ENCODE measurements at regions not wholly inside any gene's neighbourhood (a gene's known extent, or its start where the extent isn't known, plus 50 kb on each side); places are given as distances from the start of the nearest gene placed in this dataset.

GRCh38 chr17:77611791-77612502 lies 346.6 kb upstream of the TNRC6C start:
- peak; percentile 58 for DNase-seq (ENCODE audit: low spot score)
- Histone ChIP-seq H3K9me3 (ENCODE audit: control insufficient read depth in 4 of 4, low read length in 3 of 4) (no peaks in the 10 kb centered on the region), H3K27ac (ENCODE audit: low read depth in 1 of 2, low read length in 2 of 2) (no peak overlapping the region), H3K36me3 (ENCODE audit: control insufficient read depth in 4 of 4, insufficient read depth in 3 of 4, low read depth in 1 of 4, low read length in 3 of 4) (no peaks in the 10 kb centered on the region), H3K4me1 (ENCODE audit: control insufficient read depth in 4 of 4, insufficient read depth in 4 of 4, low read length in 3 of 4) (peaks cover 4 to 12% (median 7%) of the 10 kb centered on the region in 4 donors), H3K27me3 (ENCODE audit: control insufficient read depth in 4 of 4, insufficient read depth in 4 of 4, low read length in 3 of 4) (peaks cover 0 to 4% (median 2%) of the 10 kb centered on the region in 4 donors), H3K9ac (ENCODE audit: low read depth in 1 of 2, low read length in 2 of 2) (no peak overlapping the region), H3K4me3 (ENCODE audit: low read depth in 1 of 3, low read length in 3 of 3) (no peak overlapping the region)
- WGBS: 82% methylated on average over 16 of the region's 16 CpGs
- TF ChIP-seq RXRA (IDR thresholded peaks at IDR 0.05) (no peak), ATF3 (IDR thresholded peaks at IDR 0.05) (no peak), GABPA (IDR thresholded peaks at IDR 0.05 in 1 of 2, conservative IDR thresholded peaks at IDR 0.05 in 1 of 2) (no peak), TAF1 (conservative IDR thresholded peaks at IDR 0.05) (no peak), CTCF (IDR thresholded peaks at IDR 0.05; ENCODE audit: low read depth, low read length, missing input control) (no peak), ZBTB33 (IDR thresholded peaks at IDR 0.05) (no peak), EGR1 (IDR thresholded peaks at IDR 0.05; ENCODE audit: low read depth in 2 of 2) (no peak), HNF4A (conservative IDR thresholded peaks at IDR 0.05) (no peak), RAD21 (IDR thresholded peaks at IDR 0.05) (no peak), JUND (IDR thresholded peaks at IDR 0.05) (no peak), NR2F2 (IDR thresholded peaks at IDR 0.05) (no peak)

- 76% methylated on average over 7 of the region's 7 CpGs for WGBS
- Histone ChIP-seq H3K27ac (ENCODE audit: low read depth in 1 of 2, low read length in 2 of 2) (no peak overlapping the region), H3K4me3 (ENCODE audit: low read depth in 1 of 3, low read length in 3 of 3) (no peak overlapping the region), H3K27me3 (ENCODE audit: control insufficient read depth in 4 of 4, insufficient read depth in 4 of 4, low read length in 3 of 4) (peaks cover 0 to 4% (median 2%) of the 10 kb centered on the region in 4 donors), H3K4me1 (ENCODE audit: control insufficient read depth in 4 of 4, insufficient read depth in 4 of 4, low read length in 3 of 4) (peaks cover 4 to 12% (median 7%) of the 10 kb centered on the region in 4 donors), H3K9me3 (ENCODE audit: control insufficient read depth in 4 of 4, low read length in 3 of 4) (no peaks in the 10 kb centered on the region), H3K36me3 (ENCODE audit: control insufficient read depth in 4 of 4, insufficient read depth in 3 of 4, low read depth in 1 of 4, low read length in 3 of 4) (no peaks in the 10 kb centered on the region), H3K9ac (ENCODE audit: low read depth in 1 of 2, low read length in 2 of 2) (no peak overlapping the region)
- DNase-seq (ENCODE audit: low spot score): no peak
- TF ChIP-seq ZBTB33 (IDR thresholded peaks at IDR 0.05) (no peak), TAF1 (conservative IDR thresholded peaks at IDR 0.05) (no peak), ATF3 (IDR thresholded peaks at IDR 0.05) (no peak), FOXA1 (IDR thresholded peaks at IDR 0.05) (no peak), NR2F2 (IDR thresholded peaks at IDR 0.05) (no peak), JUND (IDR thresholded peaks at IDR 0.05) (no peak), YY1 (IDR thresholded peaks at IDR 0.05) (no peak), CTCF (IDR thresholded peaks at IDR 0.05; ENCODE audit: low read depth, low read length, missing input control) (no peak), EGR1 (IDR thresholded peaks at IDR 0.05; ENCODE audit: low read depth in 2 of 2) (no peak), MAX (IDR thresholded peaks at IDR 0.05) (no peak), HNF4G (IDR thresholded peaks at IDR 0.05) (no peak), GABPA (IDR thresholded peaks at IDR 0.05 in 1 of 2, conservative IDR thresholded peaks at IDR 0.05 in 1 of 2) (no peak), RAD21 (IDR thresholded peaks at IDR 0.05) (no peak), FOXA2 (IDR thresholded peaks at IDR 0.05) (no peak), REST (IDR thresholded peaks at IDR 0.05) (no peak), SP1 (IDR thresholded peaks at IDR 0.05) (no peak)
Measured at GRCh38 chr17:77613218-77613617, 345.3 kb upstream of the TNRC6C start.

Data from liver (tissue), 8 donors.